NCI-H2107 (cell line): ENCODE measurements at regions not wholly inside any gene's neighbourhood (a gene's known extent, or its start where the extent isn't known, plus 50 kb on each side); places are given as distances from the start of the nearest gene placed in this dataset.

ENCODE experiments used
- DNase-seq: peaks from one replicate; lab custom pipeline; 2025; lab: John Stamatoyannopoulos, UW

GRCh38 chr10:83880252-83880791 is 259.0 kb upstream of the GHITM start:
- no peak for DNase-seq

GRCh38 chr10:83881661-83882060 is 257.6 kb upstream of the GHITM start:
- DNase-seq: no peak

- DNase-seq: peak; percentile 1
These were observed 252.4 kb upstream of the GHITM start for GRCh38 chr10:83886871-83887270.

- DNase-seq: no peak
These were observed 246.6 kb upstream of the GHITM start for GRCh38 chr10:83892737-83893136.

- DNase-seq: no peak
These were observed 243.1 kb upstream of the GHITM start for GRCh38 chr10:83896219-83896618.

GRCh38 chr10:83897626-83898025 is 241.7 kb upstream of the GHITM start:
- no peak for DNase-seq

GRCh38 chr10:83908506-83908905 is 230.8 kb upstream of the GHITM start:
- DNase-seq: no peak

GRCh38 chr10:83909001-83909400 is 230.3 kb upstream of the GHITM start:
- no peak for DNase-seq

- DNase-seq: no peak
These were observed 223.5 kb upstream of the GHITM start for GRCh38 chr10:83915801-83916200.

- DNase-seq: no peak
These were observed 221.5 kb upstream of the GHITM start for GRCh38 chr10:83917537-83918506.

GRCh38 chr10:83919187-83919586 is 220.1 kb upstream of the GHITM start:
- DNase-seq: no peak

GRCh38 chr10:83921984-83922860 is 217.1 kb upstream of the GHITM start:
- DNase-seq: no peak

GRCh38 chr10:83925133-83925532 is 214.2 kb upstream of the GHITM start:
- DNase-seq: no peak

- DNase-seq: no peak
These were observed 212.7 kb upstream of the GHITM start for GRCh38 chr10:83926606-83927005.

- no peak for DNase-seq
These were observed 212.1 kb upstream of the GHITM start for GRCh38 chr10:83927166-83927565.

GRCh38 chr10:83929399-83929798 is 209.9 kb upstream of the GHITM start:
- DNase-seq: no peak

- no peak for DNase-seq
These were observed 207.6 kb upstream of the GHITM start for GRCh38 chr10:83931669-83932068.

- no peak for DNase-seq
These were observed 207.1 kb upstream of the GHITM start for GRCh38 chr10:83932245-83932644.

GRCh38 chr10:83934062-83934461 is 205.2 kb upstream of the GHITM start:
- DNase-seq: no peak

GRCh38 chr10:83934641-83935338 is 204.5 kb upstream of the GHITM start:
- DNase-seq: no peak

- no peak for DNase-seq
These were observed 204.0 kb upstream of the GHITM start for GRCh38 chr10:83935339-83935736.

GRCh38 chr10:83935911-83936310 is 203.4 kb upstream of the GHITM start:
- DNase-seq: no peak
